ENCODE measurements at regions not wholly inside any gene's neighbourhood (a gene's known extent, or its start where the extent isn't known, plus 50 kb on each side); places are given as distances from the start of the nearest gene placed in this dataset.

GRCh38 chr10:8137272-8137681 is 82.8 kb downstream of the GATA3 start:
- ATAC-seq, result peak; percentile 49
- H3K27ac ChIP-seq, result no peak overlapping the region
- no peaks in the 10 kb centered on the region for H3K36me3 ChIP-seq
- DNase-seq, result no peak
- peaks cover 4% of the 10 kb centered on the region for H3K27me3 ChIP-seq
- no peak for TF ChIP-seq CTCF (IDR thresholded peaks at IDR 0.05)
- no peaks in the 10 kb centered on the region for H3K4me1 ChIP-seq
- H3K9me3 ChIP-seq, result no peaks in the 10 kb centered on the region
- H3K4me3 ChIP-seq, result peak overlapping the region; percentile 5
- intact Hi-C loops (cut with DNase I), result no loop called here

GRCh38 chr10:8137726-8138125 is 83.2 kb downstream of the GATA3 start:
- Histone ChIP-seq H3K27me3 (no peaks in the 10 kb centered on the region), H3K36me3 (no peaks in the 10 kb centered on the region), H3K4me3 (peak overlapping the region; percentile 5), H3K9me3 (no peaks in the 10 kb centered on the region), H3K4me1 (no peaks in the 10 kb centered on the region), H3K27ac (no peak overlapping the region)
- DNase-seq (peak; percentile 66), ATAC-seq (peak; percentile 70)
- intact Hi-C loops (cut with DNase I), result no loop called here
- TF ChIP-seq CTCF (IDR thresholded peaks at IDR 0.05), result no peak

GRCh38 chr10:8138471-8138870 is 84.0 kb downstream of the GATA3 start:
- Histone ChIP-seq H3K36me3 (no peaks in the 10 kb centered on the region), H3K9me3 (no peaks in the 10 kb centered on the region), H3K27me3 (no peaks in the 10 kb centered on the region), H3K4me1 (no peaks in the 10 kb centered on the region), H3K27ac (no peak overlapping the region), H3K4me3 (no peak overlapping the region)
- no peak for DNase-seq
- no peak for TF ChIP-seq CTCF (IDR thresholded peaks at IDR 0.05)
- no peak for ATAC-seq
- intact Hi-C loops (cut with DNase I), result no loop called here

GRCh38 chr10:8144496-8144895 is 90.0 kb downstream of the GATA3 start:
- intact Hi-C loops (cut with DNase I), result no loop called here
- Histone ChIP-seq H3K27ac (no peak overlapping the region), H3K9me3 (no peaks in the 10 kb centered on the region), H3K27me3 (no peaks in the 10 kb centered on the region), H3K4me1 (no peaks in the 10 kb centered on the region), H3K4me3 (no peak overlapping the region), H3K36me3 (no peaks in the 10 kb centered on the region)
- DNase-seq, result no peak
- ATAC-seq, result no peak
- TF ChIP-seq CTCF (IDR thresholded peaks at IDR 0.05), result no peak

GRCh38 chr10:8146650-8147049 is 92.2 kb downstream of the GATA3 start:
- no peak overlapping the region for H3K4me3 ChIP-seq
- intact Hi-C loops (cut with DNase I), result no loop called here

More at GRCh38 chr10:8146650-8147049, 92.2 kb downstream of the GATA3 start:
- Histone ChIP-seq H3K4me1 (no peaks in the 10 kb centered on the region), H3K36me3 (no peaks in the 10 kb centered on the region), H3K27ac (no peak overlapping the region), H3K9me3 (no peaks in the 10 kb centered on the region), H3K27me3 (no peaks in the 10 kb centered on the region)
- ATAC-seq, result no peak
- TF ChIP-seq CTCF (IDR thresholded peaks at IDR 0.05), result no peak
- no peak for DNase-seq
